Ishikawa (cell line): ENCODE measurements at regions not wholly inside any gene's neighbourhood (a gene's known extent, or its start where the extent isn't known, plus 50 kb on each side); places are given as distances from the start of the nearest gene placed in this dataset.

ENCODE experiments used
- CEBPB ChIP-seq: IDR thresholded peaks from 2 replicates; pipeline ENCODE4 v1.6.1; 2012
- CREB1 ChIP-seq: IDR thresholded peaks from 2 replicates; pipeline ENCODE4 v1.6.1; 2012; ENCODE audit warnings: low read depth
- EGR1 ChIP-seq: IDR thresholded peaks from 2 replicates; pipeline ENCODE4 v1.6.1; 2012
- EP300 ChIP-seq: IDR thresholded peaks from 2 replicates; pipeline ENCODE4 v1.6.1; 2012; ENCODE audit warnings: borderline replicate concordance
- FOXM1 ChIP-seq: IDR thresholded peaks from 2 replicates; pipeline ENCODE4 v1.6.1; 2012; ENCODE audit warnings: low read depth, borderline replicate concordance
- NFIC ChIP-seq: IDR thresholded peaks from 2 replicates; pipeline ENCODE4 v1.6.1; 2012
- RAD21 ChIP-seq: IDR thresholded peaks from 2 replicates; pipeline ENCODE4 v1.6.1; 2012; ENCODE audit warnings: low read depth
- TAF1 ChIP-seq: IDR thresholded peaks from 2 replicates; pipeline ENCODE4 v1.6.1; 2012; ENCODE audit warnings: low read depth, mild to moderate bottlenecking
- TCF12 ChIP-seq: IDR thresholded peaks from 2 replicates; pipeline ENCODE4 v1.6.1; 2012; ENCODE audit warnings: low read depth
- TEAD4 ChIP-seq: IDR thresholded peaks from 2 replicates; pipeline ENCODE4 v1.6.1; 2012
- YY1 ChIP-seq: IDR thresholded peaks from 2 replicates; pipeline ENCODE4 v1.6.1; 2012; ENCODE audit warnings: low read depth
- ZBTB7A ChIP-seq: IDR thresholded peaks from 2 replicates; pipeline ENCODE4 v1.6.1; 2012; ENCODE audit warnings: low read depth
- TF ChIP-seq, protein P1 (sequence below): IDR thresholded peaks from 2 replicates; pipeline ENCODE4 v1.6.1; 2012
- TF ChIP-seq, protein P2 (sequence below): IDR thresholded peaks from 2 replicates; pipeline ENCODE4 v1.6.1; 2012; ENCODE audit warnings: low read depth, mild to moderate bottlenecking
- TF ChIP-seq, protein P3 (sequence below): IDR thresholded peaks from 2 replicates; pipeline ENCODE4 v1.6.1; 2012

DNA sequence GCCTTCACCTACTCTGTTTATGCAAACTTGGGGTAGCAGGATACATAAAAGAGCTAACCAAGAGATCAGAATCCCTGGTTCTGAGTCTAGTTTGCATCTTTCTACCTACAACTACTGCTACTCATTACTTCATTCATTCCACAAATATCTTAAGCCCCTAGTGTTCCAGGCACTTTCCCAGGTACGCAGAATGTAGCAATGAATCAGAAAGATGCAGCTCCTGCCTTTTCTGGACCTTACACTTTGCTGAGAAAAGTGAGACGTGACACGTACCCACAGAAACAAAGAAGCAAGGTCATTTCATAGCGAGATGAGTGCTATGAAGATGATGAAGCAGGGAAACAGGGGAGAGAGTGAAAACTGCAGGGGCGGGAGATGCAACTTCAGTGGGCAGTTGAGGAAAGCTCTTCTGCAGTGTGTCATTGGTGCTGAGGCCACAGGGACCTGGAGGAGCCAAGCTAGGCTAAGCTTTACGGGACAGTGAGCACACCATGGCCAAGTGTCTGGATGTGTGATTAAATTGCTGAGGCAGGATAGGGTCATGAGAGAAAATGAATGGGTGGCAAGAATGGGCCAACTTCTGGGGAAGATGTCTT, 167.9 kb downstream of the TNFSF18 start:
- no peak for TF ChIP-seq RAD21
- TF ChIP-seq CEBPB, result no peak
- TF ChIP-seq, protein P1, sequence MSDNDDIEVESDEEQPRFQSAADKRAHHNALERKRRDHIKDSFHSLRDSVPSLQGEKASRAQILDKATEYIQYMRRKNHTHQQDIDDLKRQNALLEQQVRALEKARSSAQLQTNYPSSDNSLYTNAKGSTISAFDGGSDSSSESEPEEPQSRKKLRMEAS, result no peak
- TF ChIP-seq TEAD4, result no peak
- no peak for TF ChIP-seq YY1

DNA sequence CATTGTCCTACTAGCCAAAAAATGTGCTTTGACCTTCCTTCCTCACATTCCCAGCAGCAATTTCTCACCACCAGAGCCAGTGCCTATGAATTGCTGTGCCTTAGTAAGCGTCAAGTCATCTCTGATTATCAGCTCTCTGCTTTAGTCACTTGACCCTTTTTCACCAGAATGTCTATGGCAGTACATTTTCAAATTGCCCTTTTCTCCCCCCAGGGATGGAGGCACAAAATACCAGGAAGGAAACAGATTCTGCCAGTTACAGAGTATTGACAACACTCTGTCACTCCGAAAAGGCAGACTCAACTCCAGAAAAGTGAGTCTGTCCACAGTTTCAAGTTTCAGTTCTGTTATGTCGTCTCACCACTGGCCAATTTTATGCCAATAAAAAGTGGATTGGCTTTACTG, 167.4 kb downstream of the TNFSF18 start:
- no peak for TF ChIP-seq NFIC
- no peak for TF ChIP-seq EP300
- TF ChIP-seq CEBPB, result no peak
- no peak for TF ChIP-seq TCF12
- no peak for TF ChIP-seq YY1
- TF ChIP-seq, protein P2, sequence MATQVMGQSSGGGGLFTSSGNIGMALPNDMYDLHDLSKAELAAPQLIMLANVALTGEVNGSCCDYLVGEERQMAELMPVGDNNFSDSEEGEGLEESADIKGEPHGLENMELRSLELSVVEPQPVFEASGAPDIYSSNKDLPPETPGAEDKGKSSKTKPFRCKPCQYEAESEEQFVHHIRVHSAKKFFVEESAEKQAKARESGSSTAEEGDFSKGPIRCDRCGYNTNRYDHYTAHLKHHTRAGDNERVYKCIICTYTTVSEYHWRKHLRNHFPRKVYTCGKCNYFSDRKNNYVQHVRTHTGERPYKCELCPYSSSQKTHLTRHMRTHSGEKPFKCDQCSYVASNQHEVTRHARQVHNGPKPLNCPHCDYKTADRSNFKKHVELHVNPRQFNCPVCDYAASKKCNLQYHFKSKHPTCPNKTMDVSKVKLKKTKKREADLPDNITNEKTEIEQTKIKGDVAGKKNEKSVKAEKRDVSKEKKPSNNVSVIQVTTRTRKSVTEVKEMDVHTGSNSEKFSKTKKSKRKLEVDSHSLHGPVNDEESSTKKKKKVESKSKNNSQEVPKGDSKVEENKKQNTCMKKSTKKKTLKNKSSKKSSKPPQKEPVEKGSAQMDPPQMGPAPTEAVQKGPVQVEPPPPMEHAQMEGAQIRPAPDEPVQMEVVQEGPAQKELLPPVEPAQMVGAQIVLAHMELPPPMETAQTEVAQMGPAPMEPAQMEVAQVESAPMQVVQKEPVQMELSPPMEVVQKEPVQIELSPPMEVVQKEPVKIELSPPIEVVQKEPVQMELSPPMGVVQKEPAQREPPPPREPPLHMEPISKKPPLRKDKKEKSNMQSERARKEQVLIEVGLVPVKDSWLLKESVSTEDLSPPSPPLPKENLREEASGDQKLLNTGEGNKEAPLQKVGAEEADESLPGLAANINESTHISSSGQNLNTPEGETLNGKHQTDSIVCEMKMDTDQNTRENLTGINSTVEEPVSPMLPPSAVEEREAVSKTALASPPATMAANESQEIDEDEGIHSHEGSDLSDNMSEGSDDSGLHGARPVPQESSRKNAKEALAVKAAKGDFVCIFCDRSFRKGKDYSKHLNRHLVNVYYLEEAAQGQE, result no peak
- TF ChIP-seq EGR1, result no peak
- TF ChIP-seq, protein P1, result no peak
- TF ChIP-seq RAD21, result no peak
- TF ChIP-seq, protein P3, sequence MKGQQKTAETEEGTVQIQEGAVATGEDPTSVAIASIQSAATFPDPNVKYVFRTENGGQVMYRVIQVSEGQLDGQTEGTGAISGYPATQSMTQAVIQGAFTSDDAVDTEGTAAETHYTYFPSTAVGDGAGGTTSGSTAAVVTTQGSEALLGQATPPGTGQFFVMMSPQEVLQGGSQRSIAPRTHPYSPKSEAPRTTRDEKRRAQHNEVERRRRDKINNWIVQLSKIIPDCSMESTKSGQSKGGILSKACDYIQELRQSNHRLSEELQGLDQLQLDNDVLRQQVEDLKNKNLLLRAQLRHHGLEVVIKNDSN, result no peak
- no peak for TF ChIP-seq TAF1
- TF ChIP-seq FOXM1, result no peak
- no peak for TF ChIP-seq CREB1
- TF ChIP-seq ZBTB7A, result no peak
- no peak for TF ChIP-seq TEAD4

DNA sequence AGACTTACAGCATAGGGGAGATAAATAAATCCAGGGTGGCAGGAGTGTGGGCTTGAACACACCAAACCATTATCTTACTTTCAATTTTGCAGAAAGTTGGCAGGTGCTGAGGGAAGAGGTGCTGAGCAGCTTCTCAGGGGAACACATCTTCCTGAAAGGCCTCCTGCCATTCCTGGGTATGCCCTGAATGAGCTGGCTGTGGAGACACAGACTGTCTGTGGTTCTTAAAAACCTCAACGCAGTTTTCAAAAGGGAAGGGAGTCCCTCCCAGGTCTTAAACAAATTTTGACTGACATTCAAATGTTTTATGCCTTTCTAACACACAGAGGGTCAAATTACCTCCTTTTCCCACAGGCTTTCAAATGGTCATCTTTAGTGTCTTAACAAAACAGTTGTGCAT, 166.9 kb downstream of the TNFSF18 start:
- TF ChIP-seq NFIC (no peak), CEBPB (no peak), TAF1 (no peak), FOXM1 (no peak)
- TF ChIP-seq, protein P1, result no peak

DNA sequence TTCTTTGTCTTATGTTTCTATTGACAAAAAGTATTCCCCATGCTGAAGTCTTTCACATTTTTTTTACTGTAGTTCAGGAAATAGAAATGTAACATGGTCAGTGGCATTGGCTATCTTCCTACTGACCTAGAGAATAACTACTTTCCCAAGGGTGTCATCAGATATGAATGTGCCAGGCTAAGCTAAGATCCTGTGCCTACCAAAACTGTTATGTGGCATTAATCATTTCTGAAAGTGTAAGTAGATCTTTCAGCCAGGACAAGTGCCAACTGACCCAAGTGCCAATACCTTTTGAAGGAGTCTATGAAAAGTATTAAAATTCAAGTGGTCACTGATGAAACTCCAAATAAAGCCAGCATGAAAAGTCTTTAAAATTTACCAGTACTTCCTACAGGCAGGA, 165.3 kb downstream of the TNFSF18 start:
- no peak for TF ChIP-seq EP300
- TF ChIP-seq FOXM1, result no peak
- no peak for TF ChIP-seq ZBTB7A
- TF ChIP-seq YY1, result no peak
- TF ChIP-seq, protein P2, result no peak
- TF ChIP-seq, protein P3, result no peak
- no peak for TF ChIP-seq TAF1
- TF ChIP-seq CREB1, result no peak
- TF ChIP-seq, protein P1, result no peak
- no peak for TF ChIP-seq RAD21
- TF ChIP-seq EGR1, result no peak
- TF ChIP-seq NFIC, result no peak
- no peak for TF ChIP-seq TCF12
- TF ChIP-seq CEBPB, result no peak
- no peak for TF ChIP-seq TEAD4

DNA sequence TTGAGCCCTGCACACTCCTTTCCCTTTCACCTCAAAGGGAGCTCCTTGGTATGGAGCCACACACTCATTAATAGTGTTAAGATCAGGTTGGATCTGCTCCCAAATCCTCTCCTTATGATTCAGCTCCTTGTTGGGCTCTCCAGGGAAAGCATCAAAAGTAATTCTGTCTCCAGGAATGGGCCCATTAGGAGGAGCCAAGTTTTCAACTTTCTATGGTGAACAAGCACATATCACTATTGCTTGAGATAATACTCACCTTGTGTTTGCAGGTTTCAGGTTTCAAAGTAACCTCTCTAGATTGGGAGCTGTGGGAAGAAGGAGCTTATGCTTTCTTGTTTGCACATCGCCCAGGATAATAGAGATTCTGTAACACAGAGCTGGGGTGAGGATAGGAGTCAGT, 164.8 kb downstream of the TNFSF18 start:
- TF ChIP-seq ZBTB7A (no peak), TEAD4 (no peak)
- TF ChIP-seq, protein P2, result no peak
